Progenitor cell of endocrine pancreas (in vitro differentiated cells): ENCODE measurements at regions not wholly inside any gene's neighbourhood (a gene's known extent, or its start where the extent isn't known, plus 50 kb on each side); places are given as distances from the start of the nearest gene placed in this dataset.
"Not testable (repeated sequence)": the region's sequence is repeated elsewhere in the genome, so short reads cannot be mapped to it uniquely, and the experiment has no call there.

Experiments
- DNase-seq: peaks from one replicate; pipeline ENCODE4 v3.0.0; 2021; ENCODE audit warnings: low spot score; ENCODE audit not compliant: unreplicated experiment
- H3K27ac Mint-ChIP-seq: 2 replicates; pipeline ENCODE4 v1.8.0; 2021; ENCODE audit warnings: mild to moderate bottlenecking, moderate library complexity, mixed read lengths
- H3K27me3 Mint-ChIP-seq: 2 replicates; pipeline ENCODE4 v1.8.0; 2021; ENCODE audit warnings: mixed read lengths
- H3K36me3 Mint-ChIP-seq: 2 replicates; pipeline ENCODE4 v1.8.0; 2022; ENCODE audit warnings: mixed read lengths; ENCODE audit not compliant: insufficient read depth
- H3K4me1 Mint-ChIP-seq: 2 replicates; pipeline ENCODE4 v1.8.0; 2021; ENCODE audit warnings: low read depth, mixed read lengths
- H3K4me3 Mint-ChIP-seq: 2 replicates; pipeline ENCODE4 v1.8.0; 2021; ENCODE audit warnings: low read depth, mild to moderate bottlenecking, moderate library complexity, mixed read lengths
- H3K9me3 Mint-ChIP-seq: 2 replicates; pipeline ENCODE4 v1.8.0; 2021; ENCODE audit warnings: low read depth, mixed read lengths
- TF ChIP-seq, protein P1 (sequence below): fragments of 200-600 bp; sonication (generic); IDR thresholded peaks from one replicate; pipeline ENCODE4 v1.5.0; 2021; ENCODE audit warnings: antibody characterized with exemption, mild to moderate bottlenecking; ENCODE audit not compliant: unreplicated experiment

DNA sequence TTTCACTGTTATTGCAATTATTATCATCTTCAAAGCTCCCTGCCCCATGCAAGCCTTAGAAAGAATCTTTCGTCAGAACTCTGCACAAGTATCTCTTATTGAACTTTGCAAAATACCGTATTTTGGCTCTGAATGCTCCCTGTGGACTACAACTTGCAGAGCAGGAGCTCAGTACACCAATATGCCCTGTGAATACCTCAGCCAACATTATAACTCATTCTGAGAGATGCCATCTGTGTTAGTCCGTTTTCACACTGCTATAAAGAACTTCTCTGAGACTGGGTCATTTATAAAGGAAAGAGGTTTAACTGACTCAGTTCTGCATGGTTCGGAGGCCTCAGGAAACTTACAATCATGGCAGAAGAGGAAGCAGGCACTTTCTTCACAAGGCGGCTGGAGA lies 87.2 kb upstream of the XYLT1 start:
- DNase-seq, result no peak
- Mint-ChIP-seq H3K27ac (no peak overlapping the region), H3K36me3 (no peaks in the 10 kb centered on the region), H3K9me3 (no peaks in the 10 kb centered on the region), H3K4me3 (no peak overlapping the region), H3K27me3 (peaks cover 30% of the 10 kb centered on the region), H3K4me1 (no peaks in the 10 kb centered on the region)
- TF ChIP-seq, protein P1, sequence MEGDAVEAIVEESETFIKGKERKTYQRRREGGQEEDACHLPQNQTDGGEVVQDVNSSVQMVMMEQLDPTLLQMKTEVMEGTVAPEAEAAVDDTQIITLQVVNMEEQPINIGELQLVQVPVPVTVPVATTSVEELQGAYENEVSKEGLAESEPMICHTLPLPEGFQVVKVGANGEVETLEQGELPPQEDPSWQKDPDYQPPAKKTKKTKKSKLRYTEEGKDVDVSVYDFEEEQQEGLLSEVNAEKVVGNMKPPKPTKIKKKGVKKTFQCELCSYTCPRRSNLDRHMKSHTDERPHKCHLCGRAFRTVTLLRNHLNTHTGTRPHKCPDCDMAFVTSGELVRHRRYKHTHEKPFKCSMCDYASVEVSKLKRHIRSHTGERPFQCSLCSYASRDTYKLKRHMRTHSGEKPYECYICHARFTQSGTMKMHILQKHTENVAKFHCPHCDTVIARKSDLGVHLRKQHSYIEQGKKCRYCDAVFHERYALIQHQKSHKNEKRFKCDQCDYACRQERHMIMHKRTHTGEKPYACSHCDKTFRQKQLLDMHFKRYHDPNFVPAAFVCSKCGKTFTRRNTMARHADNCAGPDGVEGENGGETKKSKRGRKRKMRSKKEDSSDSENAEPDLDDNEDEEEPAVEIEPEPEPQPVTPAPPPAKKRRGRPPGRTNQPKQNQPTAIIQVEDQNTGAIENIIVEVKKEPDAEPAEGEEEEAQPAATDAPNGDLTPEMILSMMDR, result no peak

DNA sequence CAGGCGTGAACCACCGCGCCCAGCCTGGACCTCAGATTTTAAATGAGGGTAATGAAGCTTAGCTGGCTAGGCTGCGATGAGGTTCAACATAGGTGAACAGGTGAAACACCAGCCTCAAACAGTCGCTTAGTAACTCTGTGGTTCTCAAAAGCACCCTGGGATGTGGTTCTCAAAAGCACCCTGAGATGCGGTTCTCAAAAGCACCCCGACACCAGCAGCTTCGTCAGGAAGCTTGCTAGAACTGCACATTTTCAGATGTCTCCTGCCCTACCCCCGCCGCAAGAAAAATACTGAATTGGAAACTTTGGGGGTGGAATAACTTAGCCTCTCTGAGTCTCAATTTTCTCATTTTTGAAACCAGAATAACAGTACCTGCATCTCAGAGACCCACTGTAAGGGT lies 86.7 kb upstream of the XYLT1 start:
- H3K27me3 Mint-ChIP-seq, result peaks cover 32% of the 10 kb centered on the region
- no peak for DNase-seq
- H3K9me3 Mint-ChIP-seq, result no peaks in the 10 kb centered on the region
- H3K4me1 Mint-ChIP-seq, result no peaks in the 10 kb centered on the region
- no peaks in the 10 kb centered on the region for H3K36me3 Mint-ChIP-seq
- TF ChIP-seq, protein P1, result no peak
- H3K4me3 Mint-ChIP-seq, result no peak overlapping the region
- no peak overlapping the region for H3K27ac Mint-ChIP-seq

DNA sequence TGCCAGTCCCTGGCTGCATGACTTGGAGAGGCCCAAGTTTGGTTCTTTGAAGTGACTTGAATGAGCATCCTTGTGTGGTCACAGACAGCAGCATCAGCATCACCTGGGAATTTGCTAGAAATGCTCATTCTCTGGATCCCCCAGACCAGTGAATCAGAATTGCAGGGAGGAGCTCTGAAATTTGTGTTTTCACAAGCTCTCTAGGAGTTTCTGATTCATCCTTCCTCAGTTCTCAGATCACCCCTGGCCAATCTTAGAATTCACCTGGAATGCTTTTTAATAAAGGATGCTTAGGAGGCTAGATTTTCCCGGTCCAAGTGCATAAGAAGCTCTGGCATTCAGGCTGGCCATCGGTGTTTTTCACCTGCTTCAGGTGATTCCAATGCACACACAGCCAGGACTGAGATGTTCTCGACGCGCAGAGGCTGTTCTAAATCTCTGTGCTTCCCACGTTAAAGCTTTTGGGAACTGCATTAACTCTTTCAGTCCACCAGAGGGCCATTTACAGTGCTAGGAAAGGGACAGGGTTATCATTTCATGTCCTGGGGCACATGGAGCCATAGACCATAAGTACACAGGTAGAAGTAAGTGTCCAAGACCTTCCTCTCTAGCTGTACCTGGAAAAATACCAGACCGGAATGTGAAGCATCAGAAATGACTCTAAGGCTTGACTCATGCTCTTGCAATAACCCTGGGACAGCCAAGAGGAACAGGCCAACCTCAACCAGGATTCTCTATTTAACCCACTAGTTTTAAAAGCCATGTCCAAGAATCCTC lies 85.7 kb upstream of the XYLT1 start:
- Mint-ChIP-seq H3K27ac (no peak overlapping the region), H3K36me3 (no peaks in the 10 kb centered on the region), H3K4me3 (no peak overlapping the region), H3K4me1 (no peaks in the 10 kb centered on the region), H3K9me3 (no peaks in the 10 kb centered on the region), H3K27me3 (peaks cover 31% of the 10 kb centered on the region)
- DNase-seq, result no peak
- TF ChIP-seq, protein P1, result peak; percentile 71

DNA sequence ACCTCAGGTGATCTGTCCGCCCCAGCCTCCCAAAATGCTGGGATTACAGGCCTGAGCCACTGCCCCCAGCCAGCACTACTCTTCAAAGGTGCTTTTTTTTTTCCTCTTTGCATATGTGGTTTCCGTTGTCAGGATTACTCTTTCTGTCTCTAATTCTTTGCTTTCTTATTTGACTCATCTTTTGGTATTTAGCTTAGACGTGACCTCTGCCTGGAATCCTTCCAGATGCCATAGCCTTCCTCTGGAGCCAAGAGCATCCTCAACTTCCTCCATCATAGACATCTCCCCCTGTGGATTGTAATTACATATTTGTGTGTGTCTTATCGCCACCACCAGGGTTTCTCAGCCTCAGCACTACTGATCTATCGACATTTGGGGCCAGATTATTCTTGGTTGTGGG lies 84.4 kb upstream of the XYLT1 start:
- Mint-ChIP-seq H3K9me3 (no peaks in the 10 kb centered on the region), H3K27me3 (peaks cover 29% of the 10 kb centered on the region), H3K4me3 (no peak overlapping the region), H3K27ac (no peak overlapping the region), H3K36me3 (no peaks in the 10 kb centered on the region), H3K4me1 (no peaks in the 10 kb centered on the region)
- TF ChIP-seq, protein P1, result no peak
- DNase-seq, result no peak

DNA sequence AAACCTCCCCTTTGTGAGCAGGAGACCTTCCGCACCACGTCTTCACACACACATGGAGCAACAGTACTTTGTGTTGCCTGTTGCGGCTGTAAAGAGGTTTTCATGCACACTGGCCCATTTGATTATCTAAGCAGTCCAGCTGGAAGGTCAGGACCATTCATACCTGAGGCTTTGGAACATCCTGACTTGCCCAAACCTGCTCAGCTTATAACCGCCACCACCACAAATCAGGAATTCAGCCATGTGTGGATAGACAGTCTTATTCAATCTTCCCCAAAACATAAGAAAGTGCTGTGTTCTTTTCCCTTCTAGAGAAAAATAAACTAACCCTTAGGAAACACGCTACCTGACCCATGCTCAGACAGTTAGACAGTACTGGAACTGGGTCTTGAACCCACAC lies 81.6 kb upstream of the XYLT1 start:
- DNase-seq, result no peak
- Mint-ChIP-seq H3K36me3 (no peaks in the 10 kb centered on the region), H3K4me1 (no peaks in the 10 kb centered on the region), H3K27me3 (peaks cover 19% of the 10 kb centered on the region), H3K4me3 (no peak overlapping the region), H3K27ac (no peak overlapping the region), H3K9me3 (no peaks in the 10 kb centered on the region)
- TF ChIP-seq, protein P1, result no peak

DNA sequence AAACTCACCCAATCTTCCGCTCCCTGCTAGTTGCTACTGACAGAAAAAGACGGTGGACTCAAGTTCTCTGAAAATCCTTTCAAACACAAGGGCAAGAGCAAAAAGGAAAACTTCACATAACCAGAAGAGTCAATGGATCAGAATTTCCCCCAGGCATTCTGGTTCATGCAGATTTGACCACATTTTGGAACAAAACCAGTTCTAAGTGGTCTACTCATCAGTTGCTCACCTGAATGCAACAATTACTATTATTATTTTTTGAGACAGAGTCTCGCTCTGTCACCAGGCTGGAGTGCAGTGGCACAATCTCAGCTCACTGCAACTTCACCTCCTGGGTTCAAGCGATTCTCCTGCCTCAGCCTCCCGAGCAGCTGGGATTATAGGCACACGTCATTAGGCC lies 80.9 kb upstream of the XYLT1 start:
- H3K4me3 Mint-ChIP-seq, H3K9me3 Mint-ChIP-seq, H3K4me1 Mint-ChIP-seq, H3K36me3 Mint-ChIP-seq, H3K27ac Mint-ChIP-seq, DNase-seq: not testable (repeated sequence)
- H3K27me3 Mint-ChIP-seq, result peaks cover 17% of the 10 kb centered on the region
